Heart right ventricle (tissue), 16 donors: ENCODE measurements at regions not wholly inside any gene's neighbourhood (a gene's known extent, or its start where the extent isn't known, plus 50 kb on each side); places are given as distances from the start of the nearest gene placed in this dataset.

Source experiments
- ATAC-seq, 8 donors: fragments of 200-7000 bp; cut with Tn5 transposase; one replicate each; pipeline ENCODE4 v1.9.1; 2020; ENCODE audit warnings: mild to moderate bottlenecking in 8 of 8, moderate library complexity in 8 of 8, moderate number of reproducible peaks in 1 of 8
- DNase-seq, 2 donors: peaks; one replicate each; pipeline ENCODE4 v3.0.0-alpha.2; 2020
- H3K27ac ChIP-seq, 10 donors: fragments of 200-600 bp; sonication (generic) in 2 of 10; one replicate each; pipeline versions ENCODE4 v1.5.0 to v1.8.0; 2020 to 2022; ENCODE audit warnings: mild to moderate bottlenecking in 3 of 10
- H3K27me3 ChIP-seq, 7 donors: fragments of 200-600 bp; one replicate each; pipeline ENCODE4 v1.8.0; 2021 to 2022; ENCODE audit warnings: mild to moderate bottlenecking in 2 of 7
- H3K36me3 ChIP-seq, 9 donors: fragments of 200-600 bp; sonication (generic) in 1 of 9; one replicate each; pipeline versions ENCODE4 v1.5.0 to v1.8.0; 2020 to 2022; ENCODE audit warnings: mild to moderate bottlenecking in 2 of 9
- H3K4me1 ChIP-seq, 9 donors: fragments of 200-600 bp; sonication (generic) in 1 of 9; one replicate each; pipeline versions ENCODE4 v1.5.0 to v1.8.0; 2020 to 2022; ENCODE audit warnings: mild to moderate bottlenecking in 4 of 9
- H3K4me3 ChIP-seq, 10 donors: fragments of 200-600 bp; sonication (generic) in 2 of 10; one replicate each; pipeline versions ENCODE4 v1.5.0 to v1.8.0; 2020 to 2022; ENCODE audit warnings: mild to moderate bottlenecking in 7 of 10, moderate library complexity in 2 of 10
- H3K9me3 ChIP-seq, 11 donors: fragments of 200-600 bp in 10 of 11; sonication (generic) in 2 of 11; one replicate each; pipeline versions ENCODE4 v1.5.0 to v1.8.0; 2013 to 2022; ENCODE audit warnings: mild to moderate bottlenecking in 2 of 11, control low read depth in 1 of 11, moderate library complexity in 1 of 11
- WGBS, 2 donors: extraction: QIAGEN DNeasy Blood & Tissue Kit; methylation state at CpG; one replicate each; pipeline ENCODE4 v1.1.7; 2013; ENCODE audit warnings: inconsistent platforms in 1 of 2; 5-methylcytosine and 5-hydroxymethylcytosine counted together
- intact Hi-C, 10 donors: fragments of 100-400 bp; cut with DNase I; formaldehyde crosslinking; loops; one replicate each; pipeline versions ENCODE4 v1.11.1 to v1.14.2; 2022
- TF ChIP-seq, protein P1 (sequence below), 9 donors: fragments of 200-600 bp; sonication (generic) in 2 of 9; IDR thresholded peaks; one replicate each; pipeline versions ENCODE4 v1.5.0 to v1.8.0; 2021 to 2022; ENCODE audit warnings: antibody characterized with exemption in 9 of 9, mild to moderate bottlenecking in 5 of 9, moderate library complexity in 1 of 9
- donor health status: Arrhythmogenic right ventricular cardiomyopathy.
- donor health status: ischemic (EF 13 %, LVEDD 7.1; RV severe dilation, severe dysfunction).
- donor health status: healthy with polysubstance abuse.
- donor health status: DM: no; HTN: yes; CAD: no.
- donor health status: DM: no; HTN: no; CAD: no.
- donor health status: ischemic (EF 25% LVEDD 6.9; RV normal size, moderate dysfunction).
- donor health status: ischemic (EF 25% LVEDD 5.7; RV mildly dilated, moderate dysfunction).
- donor health status: healthy.
- donor health status: DM: yes; HTN: yes; CAD: no.
- donor health status: Ischemic cardiomyopathy.
- donor health status: ischemic (EF 35%, LVEDD 5.7; RV mildly dilated, moderate dysfunction).
- donor health status: nonischemic (EF 11% LVEDD 7.7; RV severe dilation, severe dysfunction).
- donor health status: DM: yes; HTN: yes; CAD: no.
- donor health status: PGD.
- donor health status: ischemic (EF 29% LVEDD 5.4; RV normal size, mild dysfunction).
- donor health status: nonischemic (EF 23%, LVEDD 6.1; RV moderate dilation, normal function).

DNA sequence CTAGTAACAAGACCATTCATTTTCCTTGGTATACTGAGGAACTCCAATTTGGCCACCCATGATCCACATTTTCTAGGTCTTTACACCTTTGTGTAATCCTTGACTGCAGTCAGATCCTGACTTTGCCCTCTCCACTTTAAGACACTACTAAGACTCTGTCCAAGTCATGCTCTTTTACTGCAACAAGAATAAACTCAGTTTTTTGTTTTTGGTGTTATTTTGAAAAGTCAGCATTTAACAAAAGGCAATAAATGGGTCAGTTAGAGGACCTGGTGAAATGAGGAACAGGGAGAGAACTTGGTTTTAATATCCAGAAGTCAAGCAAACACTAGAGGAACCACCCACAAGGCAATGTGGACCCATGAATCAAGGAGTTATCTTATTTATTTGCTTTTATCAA lies 252.2 kb upstream of the RBBP8 start:
- Histone ChIP-seq H3K4me1 (peaks cover 0 to 14% (median 8%) of the 10 kb centered on the region in 9 donors), H3K9me3 (no peaks in the 10 kb centered on the region), H3K27me3 (no peaks in the 10 kb centered on the region), H3K36me3 (no peaks in the 10 kb centered on the region), H3K4me3 (no peak overlapping the region), H3K27ac (no peak overlapping the region)
- DNase-seq (no peak), ATAC-seq (no peak)
- TF ChIP-seq, protein P1, sequence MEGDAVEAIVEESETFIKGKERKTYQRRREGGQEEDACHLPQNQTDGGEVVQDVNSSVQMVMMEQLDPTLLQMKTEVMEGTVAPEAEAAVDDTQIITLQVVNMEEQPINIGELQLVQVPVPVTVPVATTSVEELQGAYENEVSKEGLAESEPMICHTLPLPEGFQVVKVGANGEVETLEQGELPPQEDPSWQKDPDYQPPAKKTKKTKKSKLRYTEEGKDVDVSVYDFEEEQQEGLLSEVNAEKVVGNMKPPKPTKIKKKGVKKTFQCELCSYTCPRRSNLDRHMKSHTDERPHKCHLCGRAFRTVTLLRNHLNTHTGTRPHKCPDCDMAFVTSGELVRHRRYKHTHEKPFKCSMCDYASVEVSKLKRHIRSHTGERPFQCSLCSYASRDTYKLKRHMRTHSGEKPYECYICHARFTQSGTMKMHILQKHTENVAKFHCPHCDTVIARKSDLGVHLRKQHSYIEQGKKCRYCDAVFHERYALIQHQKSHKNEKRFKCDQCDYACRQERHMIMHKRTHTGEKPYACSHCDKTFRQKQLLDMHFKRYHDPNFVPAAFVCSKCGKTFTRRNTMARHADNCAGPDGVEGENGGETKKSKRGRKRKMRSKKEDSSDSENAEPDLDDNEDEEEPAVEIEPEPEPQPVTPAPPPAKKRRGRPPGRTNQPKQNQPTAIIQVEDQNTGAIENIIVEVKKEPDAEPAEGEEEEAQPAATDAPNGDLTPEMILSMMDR (IDR thresholded peaks at IDR 0.05) = no peak
- intact Hi-C loops = no loop called here

DNA sequence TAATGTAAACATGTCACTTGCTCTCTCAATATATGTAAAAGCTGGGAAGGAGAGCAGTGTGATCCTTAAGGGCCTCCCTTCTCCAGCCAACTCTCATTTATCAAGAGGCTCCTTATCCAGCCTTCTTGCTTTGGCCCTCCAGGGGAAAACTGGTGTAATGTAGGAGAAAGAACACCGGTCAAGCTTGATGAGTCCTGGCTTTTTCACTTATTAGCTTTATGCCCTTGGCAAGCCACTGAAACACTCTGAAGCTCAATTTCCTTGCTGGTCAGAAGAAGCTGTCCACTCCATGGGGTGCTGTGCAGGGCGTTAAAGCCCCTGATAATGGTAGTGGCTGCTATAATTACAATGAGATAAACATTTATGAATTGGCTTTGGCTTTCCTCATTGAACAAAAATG lies 251.2 kb upstream of the RBBP8 start:
- ATAC-seq (no peak), DNase-seq (no peak)
- H3K36me3 ChIP-seq = no peaks in the 10 kb centered on the region
- H3K27ac ChIP-seq = no peak overlapping the region
- H3K4me1 ChIP-seq = peaks cover 0 to 14% (median 8%) of the 10 kb centered on the region in 9 donors
- WGBS, 2 donors = 33 to 37% methylated on average over 2 of the region's 2 CpGs
- intact Hi-C loops = no loop called here
- TF ChIP-seq, protein P1 (IDR thresholded peaks at IDR 0.05) = no peak
- H3K9me3 ChIP-seq = no peaks in the 10 kb centered on the region
- no peak overlapping the region for H3K4me3 ChIP-seq
- no peaks in the 10 kb centered on the region for H3K27me3 ChIP-seq

DNA sequence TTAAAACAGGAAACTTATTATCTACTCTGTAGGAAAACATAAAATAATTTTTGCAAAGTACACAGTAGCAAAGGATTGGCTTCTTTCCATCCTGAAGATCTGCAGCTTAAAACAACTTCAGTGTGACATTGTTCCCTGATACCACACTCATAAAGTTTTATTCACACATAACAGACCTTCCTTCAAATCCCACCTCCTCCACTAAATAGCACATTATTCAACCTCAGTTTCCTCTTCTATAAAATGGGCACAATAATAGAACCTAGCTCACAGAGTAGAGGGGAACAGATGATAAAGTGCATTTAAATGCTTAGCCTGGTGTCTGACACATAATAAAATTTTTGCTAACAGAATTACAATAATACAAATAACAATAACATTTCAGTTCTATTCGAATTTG lies 250.4 kb upstream of the RBBP8 start:
- no peak for ATAC-seq
- Histone ChIP-seq H3K9me3 (peaks cover 0 to 4% (median 0%) of the 10 kb centered on the region in 11 donors), H3K4me3 (no peak overlapping the region), H3K27ac (no peak overlapping the region), H3K27me3 (no peaks in the 10 kb centered on the region), H3K4me1 (peaks cover 0 to 14% (median 8%) of the 10 kb centered on the region in 9 donors), H3K36me3 (no peaks in the 10 kb centered on the region)
- TF ChIP-seq, protein P1 (IDR thresholded peaks at IDR 0.05) = no peak
- DNase-seq = no peak
- intact Hi-C loops = no loop called here
- 45 to 49% methylated on average over 1 of the region's 1 CpG for WGBS, 2 donors

DNA sequence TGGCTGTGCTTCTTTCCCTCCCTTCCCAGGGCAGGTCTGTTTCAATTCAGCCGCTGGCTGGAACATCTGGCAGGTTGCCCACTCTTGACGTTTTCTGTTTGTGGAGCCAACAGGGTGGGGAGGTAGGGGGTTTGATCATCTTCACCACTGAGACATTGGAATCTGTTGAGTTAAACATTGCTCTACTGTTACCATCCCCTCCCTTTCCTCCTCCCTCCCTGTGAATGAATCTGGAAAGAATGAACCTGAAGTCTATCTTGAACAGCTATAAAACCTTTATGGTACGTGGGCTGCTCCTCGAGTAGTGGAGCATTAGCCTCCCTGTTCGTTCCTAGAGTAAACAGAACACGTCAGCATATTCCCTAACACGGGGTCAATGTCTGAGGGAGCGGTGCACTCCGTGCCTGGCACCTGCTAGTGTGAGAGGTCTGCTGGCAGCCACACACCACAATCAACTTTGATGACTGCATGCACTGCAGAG lies 249.9 kb upstream of the RBBP8 start:
- peaks cover 0 to 14% (median 8%) of the 10 kb centered on the region in 9 donors for H3K4me1 ChIP-seq
- intact Hi-C loops = no loop called here
- ATAC-seq (peak; percentile 58 to 90 (median 80)), DNase-seq (peak; percentile 34 to 66)
- no peaks in the 10 kb centered on the region for H3K36me3 ChIP-seq
- peaks cover 0 to 9% (median 0%) of the 10 kb centered on the region in 11 donors for H3K9me3 ChIP-seq
- no peaks in the 10 kb centered on the region for H3K27me3 ChIP-seq
- H3K27ac ChIP-seq = no peak overlapping the region
- H3K4me3 ChIP-seq = no peak overlapping the region
- TF ChIP-seq, protein P1 (IDR thresholded peaks at IDR 0.05) = no peak
- 8 to 11% methylated on average over 9 of the region's 9 CpGs for WGBS, 2 donors
